ENCODE measurements at regions not wholly inside any gene's neighbourhood (a gene's known extent, or its start where the extent isn't known, plus 50 kb on each side); places are given as distances from the start of the nearest gene placed in this dataset.

- Mint-ChIP-seq H3K4me1 (no peaks in the 10 kb centered on the region), H3K27ac (no peak overlapping the region), H3K4me3 (no peak overlapping the region), H3K27me3 (ENCODE audit: low read depth in 3 of 3) (peaks cover 0 to 5% (median 0%) of the 10 kb centered on the region in 3 donors), H3K36me3 (peaks cover 0 to 5% (median 0%) of the 10 kb centered on the region in 3 donors), H3K9me3 (peaks cover 4 to 25% (median 12%) of the 10 kb centered on the region in 6 donors)
- DNase-seq, result no peak
Measured at GRCh38 chr7:17446340-17446739, 147.9 kb downstream of the AHR start.

GRCh38 chr7:17447728-17448478, 149.5 kb downstream of the AHR start:
- no peak overlapping the region for H3K4me3 Mint-ChIP-seq
- H3K4me1 Mint-ChIP-seq, result no peaks in the 10 kb centered on the region
- DNase-seq, result no peak
- H3K36me3 Mint-ChIP-seq, result peaks cover 0 to 5% (median 0%) of the 10 kb centered on the region in 3 donors
- H3K27me3 Mint-ChIP-seq (ENCODE audit: low read depth in 3 of 3), result peaks cover 0 to 5% (median 0%) of the 10 kb centered on the region in 3 donors
- H3K9me3 Mint-ChIP-seq, result peaks cover 4 to 25% (median 12%) of the 10 kb centered on the region in 6 donors
- no peak overlapping the region for H3K27ac Mint-ChIP-seq

- H3K4me1 Mint-ChIP-seq, result no peaks in the 10 kb centered on the region
Measured at GRCh38 chr7:17448479-17449423, 150.3 kb downstream of the AHR start.

GRCh38 chr7:17456541-17456940, 158.1 kb downstream of the AHR start:
- no peak overlapping the region for H3K4me3 Mint-ChIP-seq
- H3K27ac Mint-ChIP-seq, result no peak overlapping the region
- peaks cover 0 to 4% (median 3%) of the 10 kb centered on the region in 3 donors for H3K36me3 Mint-ChIP-seq
- H3K4me1 Mint-ChIP-seq, result no peaks in the 10 kb centered on the region
- peaks cover 0 to 2% (median 1%) of the 10 kb centered on the region in 3 donors for H3K27me3 Mint-ChIP-seq (ENCODE audit: low read depth in 3 of 3)
- no peak for DNase-seq
- H3K9me3 Mint-ChIP-seq, result peaks cover 0 to 23% (median 14%) of the 10 kb centered on the region in 6 donors

More at GRCh38 chr7:17448479-17449423, 150.3 kb downstream of the AHR start:
- peaks cover 0 to 5% (median 0%) of the 10 kb centered on the region in 3 donors for H3K27me3 Mint-ChIP-seq (ENCODE audit: low read depth in 3 of 3)
- DNase-seq, result no peak
- no peak overlapping the region for H3K27ac Mint-ChIP-seq
- H3K36me3 Mint-ChIP-seq, result peaks cover 0 to 5% (median 0%) of the 10 kb centered on the region in 3 donors
- H3K9me3 Mint-ChIP-seq, result peaks cover 4 to 25% (median 12%) of the 10 kb centered on the region in 6 donors
- H3K4me3 Mint-ChIP-seq, result no peak overlapping the region

- Mint-ChIP-seq H3K9me3 (peaks cover 0 to 23% (median 13%) of the 10 kb centered on the region in 6 donors), H3K4me1 (peaks cover 2 to 5% of the 10 kb centered on the region in 2 donors), H3K36me3 (peaks cover 0 to 4% (median 3%) of the 10 kb centered on the region in 3 donors), H3K4me3 (no peak overlapping the region), H3K27me3 (ENCODE audit: low read depth in 3 of 3) (peaks cover 0 to 2% (median 1%) of the 10 kb centered on the region in 3 donors), H3K27ac (no peak overlapping the region)
- no peak for DNase-seq
Measured at GRCh38 chr7:17460001-17460400, 161.5 kb downstream of the AHR start.

GRCh38 chr7:17460665-17461064, 162.2 kb downstream of the AHR start:
- H3K27me3 Mint-ChIP-seq (ENCODE audit: low read depth in 3 of 3), result peaks cover 0 to 2% (median 1%) of the 10 kb centered on the region in 3 donors

GRCh38 chr7:17462131-17462631, 163.7 kb downstream of the AHR start:
- H3K4me3 Mint-ChIP-seq, result no peak overlapping the region
- no peak overlapping the region for H3K27ac Mint-ChIP-seq
- H3K36me3 Mint-ChIP-seq, result peaks cover 0 to 4% (median 3%) of the 10 kb centered on the region in 3 donors

More at GRCh38 chr7:17460665-17461064, 162.2 kb downstream of the AHR start:
- peaks cover 0 to 4% (median 3%) of the 10 kb centered on the region in 3 donors for H3K36me3 Mint-ChIP-seq
- no peak overlapping the region for H3K4me3 Mint-ChIP-seq
- H3K4me1 Mint-ChIP-seq, result peaks cover 2 to 5% of the 10 kb centered on the region in 2 donors
- no peak for DNase-seq
- peaks cover 0 to 23% (median 13%) of the 10 kb centered on the region in 6 donors for H3K9me3 Mint-ChIP-seq
- no peak overlapping the region for H3K27ac Mint-ChIP-seq

GRCh38 chr7:17463511-17464085, 165.1 kb downstream of the AHR start:
- H3K4me3 Mint-ChIP-seq, result peak overlapping the region in 2 of 5 donors; percentile 45 to 57
- H3K9me3 Mint-ChIP-seq, result peaks cover 0 to 12% (median 3%) of the 10 kb centered on the region in 6 donors
- no peak overlapping the region for H3K27ac Mint-ChIP-seq
- peaks cover 0 to 6% (median 1%) of the 10 kb centered on the region in 3 donors for H3K27me3 Mint-ChIP-seq (ENCODE audit: low read depth in 3 of 3)
- H3K36me3 Mint-ChIP-seq, result peaks cover 0 to 4% (median 3%) of the 10 kb centered on the region in 3 donors
- H3K4me1 Mint-ChIP-seq, result peaks cover 2 to 5% of the 10 kb centered on the region in 2 donors
- DNase-seq, result no peak

More at GRCh38 chr7:17462131-17462631, 163.7 kb downstream of the AHR start:
- Mint-ChIP-seq H3K9me3 (peaks cover 0 to 23% (median 10%) of the 10 kb centered on the region in 6 donors), H3K27me3 (ENCODE audit: low read depth in 3 of 3) (peaks cover 0 to 2% (median 1%) of the 10 kb centered on the region in 3 donors), H3K4me1 (peaks cover 2 to 5% of the 10 kb centered on the region in 2 donors)
- no peak for DNase-seq

- no peaks in the 10 kb centered on the region for H3K36me3 Mint-ChIP-seq
- peaks cover 2 to 5% of the 10 kb centered on the region in 2 donors for H3K4me1 Mint-ChIP-seq
- H3K9me3 Mint-ChIP-seq, result peaks cover 0 to 4% (median 2%) of the 10 kb centered on the region in 6 donors
- H3K27me3 Mint-ChIP-seq (ENCODE audit: low read depth in 3 of 3), result peaks cover 0 to 4% (median 2%) of the 10 kb centered on the region in 3 donors
- no peak overlapping the region for H3K27ac Mint-ChIP-seq
- H3K4me3 Mint-ChIP-seq, result no peak overlapping the region
- DNase-seq, result no peak
Measured at GRCh38 chr7:17466216-17466615, 167.8 kb downstream of the AHR start.

- Mint-ChIP-seq H3K9me3 (peaks cover 0 to 4% (median 2%) of the 10 kb centered on the region in 6 donors), H3K36me3 (no peaks in the 10 kb centered on the region), H3K4me1 (peaks cover 2 to 5% of the 10 kb centered on the region in 2 donors), H3K4me3 (no peak overlapping the region), H3K27me3 (ENCODE audit: low read depth in 3 of 3) (peaks cover 1 to 4% (median 2%) of the 10 kb centered on the region in 3 donors), H3K27ac (no peak overlapping the region)
- no peak for DNase-seq
Measured at GRCh38 chr7:17467386-17467945, 169.0 kb downstream of the AHR start.

GRCh38 chr7:17471325-17471724, 172.9 kb downstream of the AHR start:
- peaks cover 0 to 3% (median 0%) of the 10 kb centered on the region in 6 donors for H3K9me3 Mint-ChIP-seq
- H3K27me3 Mint-ChIP-seq (ENCODE audit: low read depth in 3 of 3), result peaks cover 1 to 4% (median 2%) of the 10 kb centered on the region in 3 donors
- no peak overlapping the region for H3K27ac Mint-ChIP-seq
- no peaks in the 10 kb centered on the region for H3K4me1 Mint-ChIP-seq
- DNase-seq, result no peak
- H3K4me3 Mint-ChIP-seq, result no peak overlapping the region
- no peaks in the 10 kb centered on the region for H3K36me3 Mint-ChIP-seq

- H3K4me3 Mint-ChIP-seq, result no peak overlapping the region
- H3K27ac Mint-ChIP-seq, result no peak overlapping the region
- H3K36me3 Mint-ChIP-seq, result no peaks in the 10 kb centered on the region
- no peaks in the 10 kb centered on the region for H3K4me1 Mint-ChIP-seq
- peaks cover 0 to 3% (median 0%) of the 10 kb centered on the region in 6 donors for H3K9me3 Mint-ChIP-seq
- H3K27me3 Mint-ChIP-seq (ENCODE audit: low read depth in 3 of 3), result peaks cover 1 to 3% (median 2%) of the 10 kb centered on the region in 3 donors
- DNase-seq, result no peak
Measured at GRCh38 chr7:17472518-17472917, 174.1 kb downstream of the AHR start.

- peaks cover 1 to 2% (median 2%) of the 10 kb centered on the region in 3 donors for H3K27me3 Mint-ChIP-seq (ENCODE audit: low read depth in 3 of 3)
- H3K4me1 Mint-ChIP-seq, result no peaks in the 10 kb centered on the region
- H3K4me3 Mint-ChIP-seq, result no peak overlapping the region
- peaks cover 0 to 3% (median 0%) of the 10 kb centered on the region in 6 donors for H3K9me3 Mint-ChIP-seq
- H3K27ac Mint-ChIP-seq, result no peak overlapping the region
- no peaks in the 10 kb centered on the region for H3K36me3 Mint-ChIP-seq
- DNase-seq, result no peak
Measured at GRCh38 chr7:17472939-17473338, 174.5 kb downstream of the AHR start.

Data from immature natural killer cell (primary cell).